GM13976 (cell line): ENCODE measurements at regions not wholly inside any gene's neighbourhood (a gene's known extent, or its start where the extent isn't known, plus 50 kb on each side); places are given as distances from the start of the nearest gene placed in this dataset.
"Not testable (repeated sequence)": the region's sequence is repeated elsewhere in the genome, so short reads cannot be mapped to it uniquely, and the experiment has no call there.

Experiments used
- DNase-seq: peaks from one replicate; pipeline ENCODE4 v3.0.0; 2012; ENCODE audit warnings: low spot score
- in situ Hi-C: fragments of 300-500 bp; cut with MboI; formaldehyde crosslinking; loops from one replicate; pipeline ENCODE4 v1.12.0; 2022; ENCODE audit warnings: low sequenced_read_pairs, mixed read lengths, inconsistent platforms; ENCODE audit not compliant: unreplicated experiment
- TF ChIP-seq, protein P1 (sequence below): IDR thresholded peaks from 2 replicates; pipeline ENCODE4 v1.5.1; 2012; ENCODE audit warnings: borderline replicate concordance, mild to moderate bottlenecking; ENCODE audit not compliant: insufficient read depth; ENCODE audit errors: extremely low read depth, missing control alignments, control extremely low read depth

DNA sequence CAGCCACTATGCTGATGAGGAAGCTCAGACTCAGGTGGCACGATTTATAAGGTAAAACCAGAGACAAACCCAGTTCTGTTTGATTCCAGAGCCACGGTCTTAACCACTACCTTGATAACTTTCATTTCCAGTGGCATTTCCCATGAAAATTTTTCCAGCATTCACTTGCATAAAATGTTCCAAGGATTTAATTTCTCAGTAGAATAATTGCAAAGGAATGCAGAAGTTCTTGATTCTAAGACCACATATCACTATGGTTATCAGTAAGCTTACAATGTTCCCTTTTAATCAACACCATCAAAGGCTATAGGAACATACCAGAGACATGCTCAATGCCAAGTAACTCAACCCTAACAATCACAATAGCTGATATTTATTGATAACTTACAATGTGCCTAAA, 306.0 kb upstream of the HS3ST5 start:
- in situ Hi-C loops = no loop called here
- TF ChIP-seq, protein P1, sequence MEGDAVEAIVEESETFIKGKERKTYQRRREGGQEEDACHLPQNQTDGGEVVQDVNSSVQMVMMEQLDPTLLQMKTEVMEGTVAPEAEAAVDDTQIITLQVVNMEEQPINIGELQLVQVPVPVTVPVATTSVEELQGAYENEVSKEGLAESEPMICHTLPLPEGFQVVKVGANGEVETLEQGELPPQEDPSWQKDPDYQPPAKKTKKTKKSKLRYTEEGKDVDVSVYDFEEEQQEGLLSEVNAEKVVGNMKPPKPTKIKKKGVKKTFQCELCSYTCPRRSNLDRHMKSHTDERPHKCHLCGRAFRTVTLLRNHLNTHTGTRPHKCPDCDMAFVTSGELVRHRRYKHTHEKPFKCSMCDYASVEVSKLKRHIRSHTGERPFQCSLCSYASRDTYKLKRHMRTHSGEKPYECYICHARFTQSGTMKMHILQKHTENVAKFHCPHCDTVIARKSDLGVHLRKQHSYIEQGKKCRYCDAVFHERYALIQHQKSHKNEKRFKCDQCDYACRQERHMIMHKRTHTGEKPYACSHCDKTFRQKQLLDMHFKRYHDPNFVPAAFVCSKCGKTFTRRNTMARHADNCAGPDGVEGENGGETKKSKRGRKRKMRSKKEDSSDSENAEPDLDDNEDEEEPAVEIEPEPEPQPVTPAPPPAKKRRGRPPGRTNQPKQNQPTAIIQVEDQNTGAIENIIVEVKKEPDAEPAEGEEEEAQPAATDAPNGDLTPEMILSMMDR = no peak
- no peak for DNase-seq

DNA sequence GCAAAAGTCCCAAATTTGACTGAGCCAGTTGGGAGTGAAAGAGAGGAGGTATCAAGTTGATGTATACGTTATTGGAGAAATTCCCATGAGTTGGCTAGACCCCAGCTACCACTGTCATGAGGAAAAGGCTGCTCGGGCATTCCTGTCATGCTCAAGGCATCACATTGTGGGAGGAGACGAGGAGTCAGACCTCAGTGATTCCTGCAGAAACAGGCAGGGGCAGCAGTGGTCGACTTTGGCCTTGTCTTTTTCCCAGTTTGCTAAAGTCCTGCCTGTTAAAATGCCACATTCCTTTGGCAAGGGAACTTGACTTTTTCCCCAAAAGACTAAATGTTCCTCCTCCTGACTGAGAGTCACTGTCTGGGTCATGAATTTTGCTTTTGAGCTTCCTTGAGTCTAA, 295.5 kb upstream of the HS3ST5 start:
- DNase-seq = no peak
- in situ Hi-C loops = no loop called here
- TF ChIP-seq, protein P1 = no peak

DNA sequence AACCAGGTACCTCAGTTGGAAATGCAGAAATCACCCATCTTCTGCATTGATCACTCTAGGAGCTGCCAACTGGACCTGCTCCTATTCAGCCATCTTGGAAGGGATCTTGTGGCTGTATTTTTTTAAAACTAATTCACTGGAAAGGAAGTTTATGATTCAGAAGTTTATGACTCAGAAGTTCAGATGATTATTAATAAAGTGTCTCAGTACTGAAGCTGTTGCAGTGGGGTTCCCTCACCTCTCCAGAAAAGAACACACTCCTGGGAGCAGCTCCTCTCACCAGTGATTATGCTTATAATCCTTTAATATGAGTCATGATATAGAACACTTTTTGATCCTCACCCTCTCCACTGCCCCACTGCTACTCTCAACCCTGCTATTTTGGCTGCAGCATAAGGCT, 291.2 kb upstream of the HS3ST5 start:
- in situ Hi-C loops = no loop called here
- TF ChIP-seq, protein P1 = no peak
- no peak for DNase-seq

DNA sequence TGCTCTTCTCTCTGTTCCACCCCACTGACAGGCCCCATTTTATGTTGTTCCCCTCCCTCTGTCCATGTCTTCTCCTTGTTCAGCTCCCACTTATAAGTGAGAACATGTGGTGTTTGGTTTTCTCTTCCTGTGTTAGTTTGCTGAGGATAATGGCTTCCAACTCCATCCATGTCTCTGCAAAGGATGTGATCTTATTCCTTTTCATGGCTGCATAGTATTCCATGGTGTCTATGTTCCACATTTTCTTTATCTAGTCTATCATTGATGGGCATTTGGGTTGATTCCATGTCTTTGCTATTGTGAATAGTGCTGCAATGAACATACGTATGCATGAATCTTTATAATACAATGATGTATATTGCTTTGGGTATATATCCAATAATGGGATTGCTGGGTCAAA, 283.4 kb upstream of the HS3ST5 start:
- DNase-seq, in situ Hi-C loops: not testable (repeated sequence)

DNA sequence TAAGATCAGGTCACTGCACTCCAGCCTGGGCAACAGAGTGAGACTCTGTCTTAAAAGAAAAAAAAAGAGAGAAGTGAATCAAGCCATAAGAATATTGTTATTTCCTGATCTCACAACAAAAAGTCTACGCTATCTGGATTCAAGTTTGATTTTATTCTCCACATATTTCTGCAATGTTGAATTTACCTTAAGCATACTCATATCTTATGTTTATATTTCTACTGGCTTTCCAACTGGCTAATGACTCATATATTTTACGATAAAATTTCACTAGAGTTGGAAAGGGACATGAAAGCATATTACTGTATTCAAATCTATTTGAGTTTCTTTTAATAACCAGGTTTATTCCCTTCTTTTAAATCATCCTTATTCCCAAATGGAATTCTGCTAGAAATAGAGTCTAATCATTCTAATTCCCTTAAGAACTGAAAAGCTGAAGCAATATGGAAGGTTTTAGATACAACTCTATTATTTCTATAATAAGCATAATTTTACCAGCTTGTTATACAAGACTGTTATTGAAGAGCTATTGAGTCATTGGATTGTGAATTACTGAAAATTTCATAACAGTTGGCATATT, 276.9 kb upstream of the HS3ST5 start:
- in situ Hi-C loops = no loop called here
- no peak for DNase-seq
- TF ChIP-seq, protein P1 = no peak

DNA sequence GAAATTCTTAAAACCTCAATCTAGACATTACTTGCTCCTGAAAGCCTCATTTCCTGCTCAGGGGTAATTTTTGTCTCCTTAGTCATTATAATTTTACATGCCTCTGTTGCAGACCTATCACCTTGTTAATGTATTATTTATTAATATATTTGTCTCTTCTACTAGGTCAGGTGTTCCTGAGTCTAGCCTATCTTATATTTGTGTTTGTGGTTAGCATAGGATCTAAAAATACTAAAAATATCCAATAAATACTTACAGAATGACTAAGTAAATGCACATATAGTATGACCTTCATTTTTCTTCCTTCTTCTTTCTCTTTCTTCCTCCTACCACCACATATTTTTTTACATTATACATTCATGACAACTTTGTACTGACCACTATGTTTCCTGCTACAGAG, 268.9 kb upstream of the HS3ST5 start:
- TF ChIP-seq, protein P1 = no peak
- in situ Hi-C loops = no loop called here
- DNase-seq = no peak

DNA sequence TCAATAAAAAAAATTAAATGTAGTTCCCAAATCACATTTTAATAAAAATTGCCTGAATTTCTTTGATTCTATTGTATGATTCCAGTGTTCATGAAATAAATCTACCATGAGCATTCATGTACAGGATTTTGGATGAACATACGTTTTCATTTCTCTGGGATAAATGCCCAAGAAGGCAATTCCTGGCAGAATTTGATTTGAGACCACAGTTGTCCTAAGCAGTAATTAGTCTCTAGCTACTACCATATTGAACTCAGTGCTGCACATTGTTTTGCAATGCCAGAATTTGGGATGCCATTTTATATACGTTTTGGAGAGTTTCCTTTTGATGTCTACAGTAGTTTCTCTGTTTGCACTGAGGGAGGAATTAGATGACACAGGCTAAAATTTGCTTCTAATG, 265.3 kb upstream of the HS3ST5 start:
- no peak for DNase-seq
- in situ Hi-C loops = no loop called here
- TF ChIP-seq, protein P1 = no peak

DNA sequence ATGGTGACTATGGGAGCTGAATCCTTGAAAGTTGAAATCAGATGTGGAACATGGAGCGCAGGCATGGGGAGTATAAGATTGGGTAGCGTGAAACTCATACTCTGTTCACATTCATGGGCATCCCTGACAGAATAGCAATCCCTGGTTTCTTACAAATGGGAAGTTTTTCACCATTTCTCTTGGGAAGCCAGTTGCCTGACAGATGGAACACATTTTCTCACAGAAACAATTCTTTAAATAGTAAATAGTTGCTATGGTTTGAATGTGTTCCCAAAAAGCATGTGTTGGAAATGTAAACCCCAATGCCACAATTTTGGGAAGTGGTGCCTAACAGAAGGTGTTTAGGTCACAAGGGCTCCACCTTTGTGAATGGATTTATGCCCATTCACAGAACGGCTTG, 262.8 kb upstream of the HS3ST5 start:
- in situ Hi-C loops = no loop called here
- TF ChIP-seq, protein P1 = no peak
- DNase-seq = no peak
